ENCODE measurements at regions not wholly inside any gene's neighbourhood (a gene's known extent, or its start where the extent isn't known, plus 50 kb on each side); places are given as distances from the start of the nearest gene placed in this dataset.

- TF ChIP-seq, protein P1, sequence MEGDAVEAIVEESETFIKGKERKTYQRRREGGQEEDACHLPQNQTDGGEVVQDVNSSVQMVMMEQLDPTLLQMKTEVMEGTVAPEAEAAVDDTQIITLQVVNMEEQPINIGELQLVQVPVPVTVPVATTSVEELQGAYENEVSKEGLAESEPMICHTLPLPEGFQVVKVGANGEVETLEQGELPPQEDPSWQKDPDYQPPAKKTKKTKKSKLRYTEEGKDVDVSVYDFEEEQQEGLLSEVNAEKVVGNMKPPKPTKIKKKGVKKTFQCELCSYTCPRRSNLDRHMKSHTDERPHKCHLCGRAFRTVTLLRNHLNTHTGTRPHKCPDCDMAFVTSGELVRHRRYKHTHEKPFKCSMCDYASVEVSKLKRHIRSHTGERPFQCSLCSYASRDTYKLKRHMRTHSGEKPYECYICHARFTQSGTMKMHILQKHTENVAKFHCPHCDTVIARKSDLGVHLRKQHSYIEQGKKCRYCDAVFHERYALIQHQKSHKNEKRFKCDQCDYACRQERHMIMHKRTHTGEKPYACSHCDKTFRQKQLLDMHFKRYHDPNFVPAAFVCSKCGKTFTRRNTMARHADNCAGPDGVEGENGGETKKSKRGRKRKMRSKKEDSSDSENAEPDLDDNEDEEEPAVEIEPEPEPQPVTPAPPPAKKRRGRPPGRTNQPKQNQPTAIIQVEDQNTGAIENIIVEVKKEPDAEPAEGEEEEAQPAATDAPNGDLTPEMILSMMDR (conservative IDR thresholded peaks at IDR 0.05; ENCODE audit: low read length): no peak
- TF ChIP-seq EZH2phosphoT487 (IDR thresholded peaks at IDR 0.05; ENCODE audit: borderline replicate concordance): no peak
Measured at GRCh38 chr21:35900539-35900938, 159.8 kb downstream of the SETD4 start.
